ENCODE measurements at regions not wholly inside any gene's neighbourhood (a gene's known extent, or its start where the extent isn't known, plus 50 kb on each side); places are given as distances from the start of the nearest gene placed in this dataset.

DNA sequence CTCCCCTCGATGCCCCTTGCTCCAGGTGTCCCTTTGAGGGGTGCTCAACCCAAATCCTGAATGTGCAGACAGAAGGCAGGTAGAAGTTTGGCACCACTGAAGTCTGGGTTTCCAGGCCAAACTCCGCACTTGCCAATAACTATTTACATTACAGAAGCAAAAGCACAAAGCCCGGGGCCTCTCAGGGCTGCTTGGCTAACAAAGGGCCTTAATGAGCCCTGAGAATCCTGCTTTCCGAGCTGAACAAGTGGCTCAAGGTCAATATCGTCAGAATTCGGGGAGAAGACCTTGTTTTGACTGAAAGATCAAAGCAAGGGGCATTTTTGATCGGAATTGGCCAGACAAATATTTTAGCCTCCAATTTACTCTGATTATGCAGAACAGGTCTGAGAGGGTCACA is 189.9 kb downstream of the HERPUD2 start:
- TF ChIP-seq POLR2A (IDR thresholded peaks at IDR 0.05; ENCODE audit: low read depth, low read length) (no peak), POLR2AphosphoS5 (IDR thresholded peaks at IDR 0.05; ENCODE audit: low read depth, low read length) (no peak), TAF1 (IDR thresholded peaks at IDR 0.05; ENCODE audit: borderline replicate concordance, low read depth, low read length) (no peak)
